ENCODE measurements at regions not wholly inside any gene's neighbourhood (a gene's known extent, or its start where the extent isn't known, plus 50 kb on each side); places are given as distances from the start of the nearest gene placed in this dataset.

GRCh38 chrX:40953369-40953768 lies 131.9 kb upstream of the USP9X start (continued):
- no peak for TF ChIP-seq SMARCA5 (IDR thresholded peaks at IDR 0.05)
- peak; percentile 73 for TF ChIP-seq RUNX3 (IDR thresholded peaks at IDR 0.05; ENCODE audit: low read length)
- TF ChIP-seq MYB (IDR thresholded peaks at IDR 0.05; ENCODE audit: borderline replicate concordance, low read depth, low read length): no peak
- TF ChIP-seq SMC3 (IDR thresholded peaks at IDR 0.05; ENCODE audit: borderline replicate concordance, low read length): no peak
- TF ChIP-seq ZBTB33 (IDR thresholded peaks at IDR 0.05): no peak
- no peak for TF ChIP-seq POLR2AphosphoS2 (IDR thresholded peaks at IDR 0.05; ENCODE audit: low read depth, low read length)
- no peak for TF ChIP-seq SREBF1 (IDR thresholded peaks at IDR 0.05; ENCODE audit: low read length)
- TF ChIP-seq SRF (IDR thresholded peaks at IDR 0.05; ENCODE audit: low read depth in 2 of 2, low read length in 2 of 2): no peak
- no peak for TF ChIP-seq ASH2L (IDR thresholded peaks at IDR 0.05; ENCODE audit: borderline replicate concordance, low read depth)
- no peak for TF ChIP-seq ZNF24 (IDR thresholded peaks at IDR 0.05)
- no peak for TF ChIP-seq IRF5 (IDR thresholded peaks at IDR 0.05; ENCODE audit: borderline replicate concordance)
- no peak for TF ChIP-seq RFX5 (IDR thresholded peaks at IDR 0.05; ENCODE audit: low read depth, low read length)
- no peak for TF ChIP-seq PAX8 (IDR thresholded peaks at IDR 0.05)
- TF ChIP-seq NBN (IDR thresholded peaks at IDR 0.05): peak; percentile 62
- no peak for TF ChIP-seq CTCF (IDR thresholded peaks at IDR 0.05 in 2 of 3, conservative IDR thresholded peaks at IDR 0.05 in 1 of 3; ENCODE audit: control insufficient read depth in 2 of 3, extremely low read depth in 1 of 3, insufficient read depth in 1 of 3, low read depth in 3 of 3, low read length in 3 of 3)
- peak; percentile 57; the same call in 1 of the 2 replicates for TF ChIP-seq SPI1 (IDR thresholded peaks at IDR 0.05; ENCODE audit: borderline replicate concordance, insufficient read depth, low read depth, low read length)
- no peak for TF ChIP-seq RAD21 (IDR thresholded peaks at IDR 0.05; ENCODE audit: insufficient read depth, low read depth, low read length)
- no peak for TF ChIP-seq BHLHE40 (IDR thresholded peaks at IDR 0.05; ENCODE audit: borderline replicate concordance in 1 of 2, low read depth in 2 of 2, low read length in 1 of 2)
- no peak for TF ChIP-seq EZH2 (IDR thresholded peaks at IDR 0.05; ENCODE audit: borderline replicate concordance, control insufficient read depth, low read depth, low read length)
- TF ChIP-seq KDM1A (IDR thresholded peaks at IDR 0.05; ENCODE audit: borderline replicate concordance): no peak
- no peak for TF ChIP-seq CREB1 (IDR thresholded peaks at IDR 0.05; ENCODE audit: low read depth)
- no peak for TF ChIP-seq E2F4 (IDR thresholded peaks at IDR 0.05; ENCODE audit: low read depth, low read length)
- no peak for TF ChIP-seq ZNF217 (IDR thresholded peaks at IDR 0.05)
- TF ChIP-seq SIN3A (IDR thresholded peaks at IDR 0.05; ENCODE audit: low read depth, low read length): no peak
